ENCODE measurements at regions not wholly inside any gene's neighbourhood (a gene's known extent, or its start where the extent isn't known, plus 50 kb on each side); places are given as distances from the start of the nearest gene placed in this dataset.

- no peak for TF ChIP-seq CTCF (conservative IDR thresholded peaks at IDR 0.05; ENCODE audit: low read length)
- TF ChIP-seq EZH2phosphoT487 (IDR thresholded peaks at IDR 0.05; ENCODE audit: borderline replicate concordance, low read depth, low read length): no peak
Observed at GRCh38 chr13:104314321-104314720, 1248.1 kb upstream of the SLC10A2 start.

All from OCI-LY7 (cell line).